WTC11 (cell line): ENCODE measurements at regions not wholly inside any gene's neighbourhood (a gene's known extent, or its start where the extent isn't known, plus 50 kb on each side); places are given as distances from the start of the nearest gene placed in this dataset.
"Not testable (repeated sequence)": the region's sequence is repeated elsewhere in the genome, so short reads cannot be mapped to it uniquely, and the experiment has no call there.

Source experiments
- ATAC-seq: fragments of 200-7000 bp; cut with Tn5 transposase; 2 replicates; pipeline ENCODE4 v1.10.0; 2021; ENCODE audit warnings: mild to moderate bottlenecking, moderate library complexity
- CTCF ChIA-PET: fragments of 300-600 bp; sonication (Branson Sonifier 250); formaldehyde crosslinking; loops from one replicate; lab custom pipeline; 2021; ENCODE audit warnings: antibody characterized with exemption; lab: Charles Lee
- POLR2A ChIA-PET: fragments of 350-600 bp; sonication (Branson Sonifier 250); formaldehyde crosslinking; loops from one replicate; lab custom pipeline; 2021; ENCODE audit warnings: antibody characterized with exemption; lab: Charles Lee
- DNase-seq: peaks from one replicate; pipeline ENCODE4 v3.0.0; 2021; ENCODE audit warnings: low spot score
- H3K27ac Mint-ChIP-seq: 2 replicates; pipeline ENCODE4 v1.8.0; 2021; ENCODE audit warnings: mixed read lengths
- H3K27me3 Mint-ChIP-seq: 2 replicates; pipeline ENCODE4 v1.8.0; 2021; ENCODE audit warnings: low read depth, mild to moderate bottlenecking, moderate library complexity, mixed read lengths
- H3K36me3 Mint-ChIP-seq: 2 replicates; pipeline ENCODE4 v1.8.0; 2021; ENCODE audit warnings: mixed read lengths
- H3K4me1 Mint-ChIP-seq: 2 replicates; pipeline ENCODE4 v1.8.0; 2022; ENCODE audit warnings: mixed read lengths
- H3K4me3 Mint-ChIP-seq: 2 replicates; pipeline ENCODE4 v1.8.0; 2021; ENCODE audit warnings: mild to moderate bottlenecking, moderate library complexity, mixed read lengths
- H3K9me3 Mint-ChIP-seq: 2 replicates; pipeline ENCODE4 v1.8.0; 2021; ENCODE audit warnings: mixed read lengths
- ATF1 ChIP-seq: sonication (generic); formaldehyde crosslinking; IDR thresholded peaks from 2 replicates; pipeline ENCODE4 v1.8.1; 2023; ENCODE audit warnings: mild to moderate bottlenecking, moderate library complexity, missing genetic modification reagents
- ATF6 ChIP-seq: sonication (generic); formaldehyde crosslinking; IDR thresholded peaks from 2 replicates; pipeline ENCODE4 v1.8.1; 2023; ENCODE audit warnings: mild to moderate bottlenecking, missing genetic modification reagents
- CBFB ChIP-seq: sonication (generic); formaldehyde crosslinking; IDR thresholded peaks from 2 replicates; pipeline ENCODE4 v1.8.1; 2022; ENCODE audit warnings: mild to moderate bottlenecking, low read depth, missing genetic modification reagents
- CREM ChIP-seq: sonication (generic); formaldehyde crosslinking; IDR thresholded peaks from 2 replicates; pipeline ENCODE4 v1.8.1; 2022; ENCODE audit warnings: mild to moderate bottlenecking, missing genetic modification reagents, moderate library complexity
- CTCF ChIP-seq: fragments of 200-600 bp; IDR thresholded peaks from 2 replicates; pipeline ENCODE4 v1.8.0; 2022; ENCODE audit warnings: antibody characterized with exemption
- E2F1 ChIP-seq: sonication (generic); formaldehyde crosslinking; IDR thresholded peaks from 2 replicates; pipeline ENCODE4 v1.8.0; 2022; ENCODE audit warnings: mild to moderate bottlenecking, missing genetic modification reagents
- ERG ChIP-seq: fragments of 250-450 bp; sonication (Bioruptor Pico); IDR thresholded peaks from 2 replicates; pipeline ENCODE4 v1.8.0; 2021; ENCODE audit warnings: mild to moderate bottlenecking
- ETV6 ChIP-seq: sonication (generic); formaldehyde crosslinking; IDR thresholded peaks from 2 replicates; pipeline ENCODE4 v1.8.1; 2022; ENCODE audit warnings: mild to moderate bottlenecking, missing genetic modification reagents
- HMGA2 ChIP-seq: fragments of 250-450 bp; sonication (Bioruptor Pico); IDR thresholded peaks from 2 replicates; pipeline ENCODE4 v1.4.0; 2021; ENCODE audit warnings: mild to moderate bottlenecking, moderate library complexity
- KAT7 ChIP-seq: sonication (generic); formaldehyde crosslinking; IDR thresholded peaks from 2 replicates; pipeline ENCODE4 v1.8.1; 2023; ENCODE audit warnings: missing genetic modification reagents, mild to moderate bottlenecking, borderline replicate concordance
- MAX ChIP-seq: sonication (generic); formaldehyde crosslinking; IDR thresholded peaks from 2 replicates; pipeline ENCODE4 v1.8.0; 2022; ENCODE audit warnings: mild to moderate bottlenecking, missing genetic modification reagents
- PREB ChIP-seq: sonication (generic); formaldehyde crosslinking; IDR thresholded peaks from 2 replicates; pipeline ENCODE4 v1.8.1; 2022; ENCODE audit warnings: mild to moderate bottlenecking, missing genetic modification reagents, moderate library complexity, borderline replicate concordance
- SMAD3 ChIP-seq: sonication (generic); formaldehyde crosslinking; IDR thresholded peaks from 2 replicates; pipeline ENCODE4 v1.8.0; 2022; ENCODE audit warnings: missing genetic modification reagents, mild to moderate bottlenecking, borderline replicate concordance
- TCF7 ChIP-seq: sonication (generic); formaldehyde crosslinking; IDR thresholded peaks from 2 replicates; pipeline ENCODE4 v1.8.0; 2022; ENCODE audit warnings: mild to moderate bottlenecking, low read depth, missing genetic modification reagents, moderate library complexity
- USF1 ChIP-seq: sonication (generic); formaldehyde crosslinking; IDR thresholded peaks from 2 replicates; pipeline ENCODE4 v1.8.0; 2022; ENCODE audit warnings: mild to moderate bottlenecking, missing genetic modification reagents
- USF2 ChIP-seq: sonication (generic); formaldehyde crosslinking; IDR thresholded peaks from 2 replicates; pipeline ENCODE4 v1.8.1; 2023; ENCODE audit warnings: mild to moderate bottlenecking, missing genetic modification reagents, moderate library complexity
- ZMAT4 ChIP-seq: fragments of 250-450 bp; sonication (Bioruptor Pico); IDR thresholded peaks from 2 replicates; pipeline ENCODE4 v1.9.0; 2021; ENCODE audit warnings: mild to moderate bottlenecking
- ZNF121 ChIP-seq: sonication (generic); formaldehyde crosslinking; IDR thresholded peaks from 2 replicates; pipeline ENCODE4 v1.8.0; 2023; ENCODE audit warnings: missing genetic modification reagents
- ZNF416 ChIP-seq: fragments of 250-450 bp; sonication (Bioruptor Pico); IDR thresholded peaks from 2 replicates; pipeline ENCODE4 v1.9.0; 2021; ENCODE audit warnings: mild to moderate bottlenecking, inconsistent platforms

- CTCF ChIA-PET, result no interaction called here
- Mint-ChIP-seq H3K4me3 (no peak overlapping the region), H3K4me1 (no peaks in the 10 kb centered on the region), H3K36me3 (peaks cover 6% of the 10 kb centered on the region), H3K27me3 (no peaks in the 10 kb centered on the region), H3K9me3 (peaks cover 5% of the 10 kb centered on the region)
- DNase-seq (no peak), ATAC-seq (no peak)
- TF ChIP-seq ZNF121 (CRISPR knock-in tag) (no peak), ZNF416 (CRISPR knock-in tag) (no peak), ETV6 (CRISPR knock-in tag) (no peak), KAT7 (CRISPR knock-in tag) (no peak), ATF6 (CRISPR knock-in tag) (no peak), USF2 (no peak), ZMAT4 (no peak), USF1 (no peak), ATF1 (CRISPR knock-in tag) (no peak), CREM (CRISPR knock-in tag) (no peak), MAX (CRISPR knock-in tag) (no peak), ERG (CRISPR knock-in tag) (no peak)
- TF ChIP-seq, all 79 proteins: peak for 0
- POLR2A ChIA-PET, result no interaction called here
- no peak overlapping the region for H3K27ac Mint-ChIP-seq
Measured at GRCh38 chr14:105911006-105911847, 384.8 kb downstream of the TMEM121 start.

- H3K4me1 Mint-ChIP-seq, CTCF ChIA-PET, H3K9me3 Mint-ChIP-seq, DNase-seq, H3K4me3 Mint-ChIP-seq, H3K27me3 Mint-ChIP-seq, POLR2A ChIA-PET, ATAC-seq, H3K36me3 Mint-ChIP-seq, H3K27ac Mint-ChIP-seq: not testable (repeated sequence)
Measured at GRCh38 chr14:105911848-105912292, 385.5 kb downstream of the TMEM121 start.

- Mint-ChIP-seq H3K27ac (no peak overlapping the region), H3K27me3 (no peaks in the 10 kb centered on the region), H3K4me1 (no peaks in the 10 kb centered on the region), H3K36me3 (peaks cover 11% of the 10 kb centered on the region), H3K9me3 (peaks cover 5% of the 10 kb centered on the region; the same call in 1 of the 2 replicates), H3K4me3 (no peak overlapping the region)
- CTCF ChIA-PET, result no interaction called here
- ATAC-seq (no peak), DNase-seq (no peak)
- POLR2A ChIA-PET, result no interaction called here
- TF ChIP-seq SMAD3 (CRISPR knock-in tag), result no peak
- TF ChIP-seq USF1, result no peak
- TF ChIP-seq TCF7 (CRISPR knock-in tag), result no peak
- TF ChIP-seq HMGA2, result no peak
- TF ChIP-seq PREB, result no peak
- no peak for TF ChIP-seq E2F1 (CRISPR knock-in tag)
- no peak for TF ChIP-seq ZNF121 (CRISPR knock-in tag)
- TF ChIP-seq CTCF, result no peak
- TF ChIP-seq CBFB, result no peak
- no peak for TF ChIP-seq CREM (CRISPR knock-in tag)
Measured at GRCh38 chr14:105912641-105913180, 386.3 kb downstream of the TMEM121 start.
